PFSK-1 (cell line): ENCODE measurements at regions not wholly inside any gene's neighbourhood (a gene's known extent, or its start where the extent isn't known, plus 50 kb on each side); places are given as distances from the start of the nearest gene placed in this dataset.

Experiments used
- POLR2AphosphoS5 ChIP-seq: IDR thresholded peaks from 2 replicates; pipeline ENCODE4 v1.6.1; 2012; ENCODE audit warnings: low read depth, mild to moderate bottlenecking, control low read depth, low read length, moderate library complexity
- SIN3A ChIP-seq: IDR thresholded peaks from 2 replicates; pipeline ENCODE4 v1.6.1; 2012; ENCODE audit warnings: mild to moderate bottlenecking, low read length, moderate library complexity, borderline replicate concordance; ENCODE audit not compliant: insufficient read depth
- TAF1 ChIP-seq: IDR thresholded peaks from 2 replicates; pipeline ENCODE4 v1.6.1; 2012; ENCODE audit warnings: low read length, control low read depth, borderline replicate concordance; ENCODE audit not compliant: insufficient read depth

DNA sequence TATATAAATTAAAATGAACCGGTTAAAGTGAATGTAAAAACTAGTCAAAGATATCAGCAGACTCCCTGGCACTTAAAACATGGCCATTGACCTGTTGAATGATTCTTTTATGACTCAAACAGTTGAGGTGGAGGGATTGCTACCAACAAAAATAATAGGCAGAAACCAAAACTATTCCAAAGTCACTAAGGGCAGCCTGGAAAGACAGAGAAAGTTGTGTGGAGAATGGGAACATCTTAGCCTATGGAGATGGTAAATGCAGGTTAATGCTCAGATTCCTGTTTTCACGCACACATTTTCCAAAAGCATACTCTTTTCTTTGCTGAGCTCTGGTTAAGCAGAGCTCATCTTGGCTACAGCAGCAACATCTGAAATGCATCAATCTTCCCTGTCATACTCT lies 553.5 kb downstream of the HACE1 start:
- TF ChIP-seq SIN3A (no peak), TAF1 (no peak), POLR2AphosphoS5 (no peak)
